KMS-11 (cell line): ENCODE measurements at regions not wholly inside any gene's neighbourhood (a gene's known extent, or its start where the extent isn't known, plus 50 kb on each side); places are given as distances from the start of the nearest gene placed in this dataset.

Experiments used
- H2AFZ ChIP-seq: fragments of 200-600 bp; sonication (generic); 2 replicates; pipeline ENCODE4 v1.6.1; 2016; ENCODE audit warnings: antibody characterized with exemption, mixed run types, low read depth
- H3K27ac ChIP-seq: fragments of 200-600 bp; sonication (generic); 2 replicates; pipeline ENCODE4 v1.6.1; 2016; ENCODE audit warnings: mild to moderate bottlenecking, mixed run types
- H3K27me3 ChIP-seq: fragments of 200-600 bp; sonication (generic); 2 replicates; pipeline ENCODE4 v1.6.1; 2017; ENCODE audit warnings: mild to moderate bottlenecking, low read depth, mixed run types, moderate library complexity; ENCODE audit not compliant: insufficient read depth
- H3K36me3 ChIP-seq: fragments of 200-600 bp; sonication (generic); 2 replicates; pipeline ENCODE4 v1.6.1; 2017; ENCODE audit warnings: mild to moderate bottlenecking, mixed run types; ENCODE audit not compliant: insufficient read depth
- H3K4me1 ChIP-seq: fragments of 200-600 bp; sonication (generic); 2 replicates; pipeline ENCODE4 v1.6.1; 2016; ENCODE audit warnings: mild to moderate bottlenecking, low read depth, mixed run types; ENCODE audit not compliant: poor library complexity, severe bottlenecking
- H3K4me2 ChIP-seq: fragments of 200-600 bp; sonication (generic); 2 replicates; pipeline ENCODE4 v1.7.0; 2016; ENCODE audit warnings: mild to moderate bottlenecking, mixed run types
- H3K4me3 ChIP-seq: fragments of 200-600 bp; sonication (generic); IDR thresholded peaks from 2 replicates; pipeline ENCODE4 v1.6.1; 2017; ENCODE audit warnings: low read depth, low read length, mixed read lengths; ENCODE audit not compliant: insufficient read depth
- H3K79me2 ChIP-seq: fragments of 200-600 bp; sonication (generic); 2 replicates; pipeline ENCODE4 v1.6.1; 2016; ENCODE audit warnings: low read depth, mixed run types; ENCODE audit not compliant: insufficient read depth
- H3K9ac ChIP-seq: fragments of 200-600 bp; sonication (generic); 2 replicates; pipeline ENCODE4 v1.6.1; 2016; ENCODE audit warnings: mild to moderate bottlenecking, mixed run types
- H4K20me1 ChIP-seq: fragments of 200-600 bp; sonication (generic); 2 replicates; pipeline ENCODE4 v1.6.1; 2016; ENCODE audit warnings: mild to moderate bottlenecking, mixed run types; ENCODE audit not compliant: insufficient read depth
- TF ChIP-seq, protein P1 (sequence below): fragments of 200-600 bp; sonication (generic); conservative IDR thresholded peaks from 2 replicates; pipeline ENCODE4 v1.6.1; 2017; ENCODE audit warnings: low read depth, mild to moderate bottlenecking, antibody characterized with exemption, low read length, moderate library complexity, mixed read lengths

DNA sequence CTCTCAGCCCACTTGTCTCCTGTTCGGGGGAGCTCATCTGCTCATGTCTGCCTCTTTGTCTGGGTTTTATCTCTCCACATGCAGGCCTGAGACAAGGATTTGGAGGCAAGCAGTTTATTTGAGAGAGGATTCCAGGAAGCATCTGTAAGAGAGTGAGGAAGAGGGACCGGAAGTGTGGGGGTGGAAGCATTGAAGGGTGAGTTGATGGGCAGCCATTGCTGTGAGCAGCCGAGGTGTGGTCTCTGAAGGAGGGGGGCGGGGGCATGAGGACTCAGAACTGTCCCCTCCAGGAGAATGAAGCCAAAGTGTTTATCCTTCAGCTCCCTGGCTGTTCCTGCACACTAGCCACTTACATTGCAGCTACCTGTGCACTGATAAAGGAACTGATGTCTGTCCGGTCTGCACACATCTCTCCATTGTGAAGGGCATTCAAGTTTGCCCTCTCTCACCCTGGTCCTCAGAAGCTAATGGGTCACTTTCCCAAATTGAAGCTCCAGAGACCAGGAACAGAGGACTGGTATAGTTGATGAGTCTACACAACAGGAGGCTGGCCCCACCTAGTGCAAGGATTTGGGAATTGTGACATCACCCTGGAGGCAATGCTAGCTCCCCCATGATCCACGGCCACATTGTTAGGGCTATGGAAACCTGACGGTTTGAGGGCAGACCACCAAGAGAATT, 100.5 kb upstream of the FOXA2 start:
- TF ChIP-seq, protein P1, sequence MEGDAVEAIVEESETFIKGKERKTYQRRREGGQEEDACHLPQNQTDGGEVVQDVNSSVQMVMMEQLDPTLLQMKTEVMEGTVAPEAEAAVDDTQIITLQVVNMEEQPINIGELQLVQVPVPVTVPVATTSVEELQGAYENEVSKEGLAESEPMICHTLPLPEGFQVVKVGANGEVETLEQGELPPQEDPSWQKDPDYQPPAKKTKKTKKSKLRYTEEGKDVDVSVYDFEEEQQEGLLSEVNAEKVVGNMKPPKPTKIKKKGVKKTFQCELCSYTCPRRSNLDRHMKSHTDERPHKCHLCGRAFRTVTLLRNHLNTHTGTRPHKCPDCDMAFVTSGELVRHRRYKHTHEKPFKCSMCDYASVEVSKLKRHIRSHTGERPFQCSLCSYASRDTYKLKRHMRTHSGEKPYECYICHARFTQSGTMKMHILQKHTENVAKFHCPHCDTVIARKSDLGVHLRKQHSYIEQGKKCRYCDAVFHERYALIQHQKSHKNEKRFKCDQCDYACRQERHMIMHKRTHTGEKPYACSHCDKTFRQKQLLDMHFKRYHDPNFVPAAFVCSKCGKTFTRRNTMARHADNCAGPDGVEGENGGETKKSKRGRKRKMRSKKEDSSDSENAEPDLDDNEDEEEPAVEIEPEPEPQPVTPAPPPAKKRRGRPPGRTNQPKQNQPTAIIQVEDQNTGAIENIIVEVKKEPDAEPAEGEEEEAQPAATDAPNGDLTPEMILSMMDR = no peak
- no peaks in the 10 kb centered on the region for H3K27me3 ChIP-seq
- no peak overlapping the region for H3K27ac ChIP-seq

DNA sequence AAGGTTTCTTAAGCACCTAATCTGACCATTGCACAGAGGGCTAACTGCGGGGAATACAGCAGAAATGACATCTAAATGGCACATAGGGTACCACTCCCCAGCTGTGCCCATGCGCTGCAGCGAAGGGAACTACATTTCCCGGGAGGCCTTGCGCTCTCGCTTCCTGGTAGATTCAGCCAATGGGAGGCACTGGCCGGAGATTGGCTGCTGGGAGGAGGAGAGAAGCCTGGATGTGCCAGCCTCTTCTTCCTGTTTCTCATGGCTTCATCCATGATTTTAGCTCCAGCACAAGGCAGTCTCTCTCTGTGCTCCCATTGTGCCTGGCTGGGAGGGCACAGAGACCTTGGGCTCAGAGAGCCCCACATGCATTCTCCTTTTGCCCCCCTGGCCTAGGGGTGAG, 101.7 kb upstream of the FOXA2 start:
- Histone ChIP-seq H4K20me1 (no peaks in the 10 kb centered on the region), H3K9ac (no peak overlapping the region), H3K4me3 (no peak overlapping the region), H3K27me3 (no peaks in the 10 kb centered on the region), H3K79me2 (no peaks in the 10 kb centered on the region), H3K4me2 (no peak overlapping the region), H3K36me3 (no peaks in the 10 kb centered on the region), H2AFZ (no peak overlapping the region), H3K27ac (no peak overlapping the region), H3K4me1 (no peaks in the 10 kb centered on the region)
- TF ChIP-seq, protein P1 = no peak

More for the DNA sequence above, 100.5 kb upstream of the FOXA2 start:
- H3K4me2 ChIP-seq = no peak overlapping the region
- no peak overlapping the region for H2AFZ ChIP-seq
- H4K20me1 ChIP-seq = no peaks in the 10 kb centered on the region
- no peak overlapping the region for H3K4me3 ChIP-seq
- no peaks in the 10 kb centered on the region for H3K4me1 ChIP-seq
- H3K36me3 ChIP-seq = no peaks in the 10 kb centered on the region
- H3K9ac ChIP-seq = no peak overlapping the region
- H3K79me2 ChIP-seq = no peaks in the 10 kb centered on the region

DNA sequence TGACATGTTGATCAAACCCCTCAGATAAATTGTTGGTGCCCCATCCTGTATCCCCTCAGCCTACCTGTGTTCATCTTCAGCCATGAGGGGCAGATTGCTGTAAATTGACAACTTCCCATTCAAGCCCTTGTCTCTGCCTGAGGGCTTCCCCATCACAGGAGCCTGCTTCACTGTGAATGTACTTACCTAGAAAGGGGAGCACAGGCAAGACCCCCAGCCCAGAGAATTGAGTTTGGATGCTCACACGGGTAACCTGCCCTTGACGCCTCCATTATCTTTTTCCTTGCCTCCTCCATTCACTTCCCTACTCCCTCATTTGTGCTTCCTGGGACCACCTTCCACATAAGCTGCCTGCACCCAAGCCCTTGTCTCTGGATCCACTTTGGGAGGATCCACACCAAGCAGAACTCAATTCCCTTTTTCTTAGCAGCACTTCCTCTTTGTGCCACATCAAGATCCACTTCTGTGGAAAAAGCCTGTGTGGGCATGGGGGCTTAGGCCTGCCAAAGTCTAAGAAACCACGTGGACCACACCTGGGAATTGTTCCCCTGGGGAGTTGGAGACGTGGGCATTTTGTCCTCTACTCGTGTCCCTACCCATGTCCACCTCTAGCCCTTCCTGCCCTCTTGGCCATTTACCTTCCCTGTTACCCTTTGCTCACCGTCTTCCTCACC, 103.4 kb upstream of the FOXA2 start:
- no peak overlapping the region for H3K4me2 ChIP-seq
- H2AFZ ChIP-seq = no peak overlapping the region
- H3K27ac ChIP-seq = no peak overlapping the region
- no peaks in the 10 kb centered on the region for H3K27me3 ChIP-seq
- no peaks in the 10 kb centered on the region for H3K36me3 ChIP-seq
- no peaks in the 10 kb centered on the region for H3K4me1 ChIP-seq
- H4K20me1 ChIP-seq = no peaks in the 10 kb centered on the region
- H3K4me3 ChIP-seq = no peak overlapping the region
- H3K79me2 ChIP-seq = no peaks in the 10 kb centered on the region
- TF ChIP-seq, protein P1 = no peak
- H3K9ac ChIP-seq = no peak overlapping the region

DNA sequence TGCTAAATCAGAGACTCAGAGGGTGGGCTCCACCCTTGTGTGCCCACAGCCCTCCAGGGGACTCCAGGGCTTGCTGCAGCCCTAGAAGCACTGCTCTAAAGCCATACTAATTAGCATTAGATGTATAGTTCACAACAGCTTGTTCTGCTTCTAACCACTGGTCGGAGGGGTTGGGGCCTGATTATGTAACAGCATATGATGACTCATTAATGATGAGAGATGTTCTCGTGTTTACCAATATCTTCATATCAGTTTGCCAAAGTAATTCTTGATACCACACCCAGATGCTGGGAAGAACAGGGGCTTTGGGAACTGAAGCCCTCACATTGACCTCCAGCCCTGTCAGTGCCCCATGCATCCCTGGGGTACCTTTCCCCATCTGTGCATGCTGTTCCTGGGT, 104.1 kb upstream of the FOXA2 start:
- no peaks in the 10 kb centered on the region for H3K79me2 ChIP-seq
- no peaks in the 10 kb centered on the region for H4K20me1 ChIP-seq
- no peaks in the 10 kb centered on the region for H3K4me1 ChIP-seq
- TF ChIP-seq, protein P1 = no peak
- no peak overlapping the region for H3K27ac ChIP-seq
- no peaks in the 10 kb centered on the region for H3K36me3 ChIP-seq
- no peaks in the 10 kb centered on the region for H3K27me3 ChIP-seq
- no peak overlapping the region for H2AFZ ChIP-seq
- no peak overlapping the region for H3K4me2 ChIP-seq
- no peak overlapping the region for H3K9ac ChIP-seq
- H3K4me3 ChIP-seq = no peak overlapping the region
